NCI-H446 (cell line): ENCODE measurements at regions not wholly inside any gene's neighbourhood (a gene's known extent, or its start where the extent isn't known, plus 50 kb on each side); places are given as distances from the start of the nearest gene placed in this dataset.
"Not testable (repeated sequence)": the region's sequence is repeated elsewhere in the genome, so short reads cannot be mapped to it uniquely, and the experiment has no call there.

Experiments
- DNase-seq, 2 experiments: peaks; one replicate each; lab custom pipeline; 2025; lab: John Stamatoyannopoulos, UW

DNA sequence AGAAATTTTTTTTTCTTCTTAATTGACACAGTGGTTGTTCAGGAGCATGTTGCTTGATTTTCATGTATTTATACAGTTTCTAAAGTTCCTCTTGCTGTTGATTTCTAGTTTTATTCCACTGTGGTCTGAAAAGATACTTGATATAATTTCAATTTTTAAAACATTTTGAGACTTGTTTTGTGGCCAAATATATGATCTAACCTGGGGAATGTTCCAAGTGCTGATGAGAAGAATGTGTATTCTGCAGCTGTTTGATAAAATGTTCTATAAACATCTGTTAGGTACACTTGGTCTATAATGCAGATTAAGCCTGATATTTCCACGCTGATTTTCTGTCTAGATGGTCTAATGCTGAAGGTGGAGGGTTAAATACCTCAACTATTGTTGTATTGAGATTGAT lies 151.4 kb upstream of the IFNG-AS1 start:
- DNase-seq: no peak

DNA sequence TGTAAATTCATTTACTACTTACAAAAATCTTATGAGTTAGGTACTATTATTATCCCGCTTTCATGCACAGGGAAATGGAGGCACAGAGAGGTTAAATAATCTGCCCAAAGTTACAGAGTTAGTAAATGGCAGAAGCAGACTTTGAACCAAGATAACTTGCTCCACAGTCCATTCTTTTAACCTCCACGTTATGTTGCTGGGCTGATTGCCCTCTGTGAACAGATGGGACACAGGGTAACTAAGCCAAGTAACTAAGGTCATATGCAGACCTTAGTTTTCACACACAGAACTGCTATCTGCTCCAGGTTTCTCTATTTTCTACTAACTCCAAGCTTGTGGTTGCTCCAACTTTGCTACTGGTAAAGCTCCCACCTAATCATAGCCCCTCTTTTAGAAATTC lies 147.1 kb upstream of the IFNG-AS1 start:
- DNase-seq: no peak

GRCh38 chr12:67843257-67843656 lies 146.0 kb upstream of the IFNG-AS1 start:
- DNase-seq: no peak

- DNase-seq: no peak
Observed at GRCh38 chr12:67852701-67853100, 136.5 kb upstream of the IFNG-AS1 start.

- no peak for DNase-seq
Observed at GRCh38 chr12:67853204-67853603, 136.0 kb upstream of the IFNG-AS1 start.

DNA sequence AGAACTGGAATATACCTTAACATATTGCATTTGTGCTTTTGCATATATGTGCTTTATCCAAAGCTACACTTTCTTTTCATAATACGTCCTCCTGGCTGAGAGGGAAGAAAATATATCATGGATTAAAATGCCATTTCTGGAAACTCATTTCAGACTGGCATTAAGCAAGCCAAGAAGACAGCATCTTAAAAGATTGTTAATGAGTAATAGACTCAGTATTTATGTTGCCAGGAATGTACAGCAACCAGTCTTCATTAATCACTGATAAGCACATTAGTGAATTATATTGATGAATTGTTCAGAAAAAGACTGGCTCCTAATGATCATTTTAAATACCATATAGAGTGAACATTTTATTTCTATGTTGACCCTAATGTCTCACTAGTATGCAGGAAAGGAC lies 134.9 kb upstream of the IFNG-AS1 start:
- no peak for DNase-seq

GRCh38 chr12:67855103-67855502 lies 134.1 kb upstream of the IFNG-AS1 start:
- DNase-seq: no peak

DNA sequence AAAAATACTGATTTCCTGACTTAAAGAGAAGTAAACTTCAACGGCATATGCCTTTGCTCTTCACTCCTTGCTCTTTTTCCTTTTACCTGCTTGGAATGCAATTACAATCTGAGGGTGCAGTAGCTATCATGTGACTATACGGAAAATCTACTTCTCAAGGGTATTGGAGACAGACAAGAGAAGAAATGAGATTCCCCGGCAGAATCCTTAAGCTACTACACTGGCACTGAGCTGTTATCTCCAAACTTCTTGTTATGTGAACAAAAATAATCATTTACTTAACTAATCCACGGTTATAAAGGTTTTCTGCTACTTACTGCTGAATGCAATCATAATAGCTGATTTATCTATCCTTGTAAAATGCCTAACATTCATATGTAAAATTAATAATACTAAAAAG lies 118.0 kb upstream of the IFNG-AS1 start:
- DNase-seq: no peak

DNA sequence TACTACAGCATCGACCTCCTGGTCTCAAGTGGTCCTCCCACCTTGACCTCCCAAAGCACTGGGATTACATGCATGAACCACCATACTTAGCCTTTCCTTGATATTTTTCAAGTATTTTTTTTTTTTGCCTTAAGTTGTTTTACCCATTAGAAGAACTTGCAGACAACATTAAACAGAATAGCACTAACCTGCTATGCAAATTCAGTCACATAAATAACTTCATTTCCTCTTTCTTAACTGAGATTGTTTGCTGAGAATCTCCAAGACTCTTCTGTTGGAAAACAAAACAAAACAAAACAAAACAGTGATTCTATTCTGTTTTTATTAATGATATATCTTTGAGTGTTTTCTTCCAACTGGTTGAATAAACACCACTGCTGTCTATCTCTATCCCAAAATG lies 115.9 kb upstream of the IFNG-AS1 start:
- DNase-seq: no peak

DNA sequence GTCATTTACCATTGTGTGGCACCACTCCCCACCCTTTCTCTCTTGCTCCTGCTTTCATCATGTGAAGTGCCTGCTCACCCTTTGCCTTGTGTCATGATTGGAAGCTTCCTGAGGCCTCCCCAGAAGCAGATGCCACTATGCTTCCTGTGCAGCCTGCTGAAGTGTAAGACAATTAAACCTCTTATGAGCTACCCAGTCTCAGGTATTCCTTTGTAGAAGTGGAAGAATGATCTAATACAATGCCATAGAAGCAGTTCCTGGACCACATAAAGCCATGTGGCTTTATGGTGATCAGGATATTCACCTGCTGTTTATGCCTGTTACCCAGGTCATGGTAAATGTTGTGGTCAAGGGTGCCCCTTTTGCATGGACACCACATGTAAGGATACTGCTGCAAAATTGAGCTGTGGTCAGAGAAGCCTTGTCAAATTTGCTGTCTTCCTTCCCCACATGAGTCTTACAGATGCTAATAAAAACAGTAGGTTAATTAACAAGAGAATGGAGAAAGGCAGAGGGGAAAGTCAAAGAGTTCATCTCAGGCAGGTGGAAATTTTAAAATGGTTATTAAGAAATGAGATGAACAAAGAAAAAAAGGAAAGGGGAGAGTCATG lies 112.8 kb upstream of the IFNG-AS1 start:
- DNase-seq: no peak

DNA sequence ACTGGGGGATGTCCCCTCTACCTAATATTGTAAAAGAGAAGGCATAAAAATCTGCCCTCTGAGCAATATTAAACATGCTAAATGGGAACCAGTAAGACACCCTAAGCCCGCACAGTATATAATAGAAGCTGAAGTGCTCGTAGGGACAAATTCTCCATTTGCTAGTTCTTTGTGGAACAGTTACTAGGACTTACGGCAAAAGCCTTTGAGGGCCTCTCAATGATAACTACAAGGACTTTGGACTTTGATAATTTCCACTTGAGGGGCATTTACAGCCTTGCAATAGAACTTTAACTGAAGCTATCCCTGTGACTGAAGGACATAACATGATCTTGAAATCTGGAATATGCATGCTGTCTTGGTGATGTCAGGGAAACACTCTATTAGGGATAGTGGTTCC lies 111.5 kb upstream of the IFNG-AS1 start:
- no peak for DNase-seq

- no peak for DNase-seq
Observed at GRCh38 chr12:67879937-67880336, 109.3 kb upstream of the IFNG-AS1 start.

- no peak for DNase-seq
Observed at GRCh38 chr12:67881565-67881964, 107.7 kb upstream of the IFNG-AS1 start.

- no peak for DNase-seq
Observed at GRCh38 chr12:67884596-67884995, 104.7 kb upstream of the IFNG-AS1 start.

GRCh38 chr12:67885375-67886169 lies 103.7 kb upstream of the IFNG-AS1 start:
- no peak for DNase-seq

DNA sequence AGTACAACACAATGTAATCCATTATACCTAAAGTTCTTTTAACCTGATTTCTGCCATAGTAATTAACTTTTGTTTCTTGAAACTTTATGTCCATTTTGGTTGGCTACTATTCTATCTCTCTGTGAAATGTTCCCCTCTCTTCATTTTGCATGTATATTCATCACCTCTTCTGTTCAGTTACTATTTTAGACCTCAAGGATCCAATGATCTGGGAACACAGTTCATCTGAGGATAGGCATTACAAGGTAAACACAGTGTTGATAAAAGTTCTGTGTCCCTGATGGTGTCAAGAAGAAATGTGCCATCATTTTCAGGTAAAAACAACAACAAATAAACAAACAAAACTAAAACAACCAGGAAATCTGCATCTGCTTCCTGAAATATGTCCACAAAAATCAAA lies 102.2 kb upstream of the IFNG-AS1 start:
- no peak for DNase-seq

DNA sequence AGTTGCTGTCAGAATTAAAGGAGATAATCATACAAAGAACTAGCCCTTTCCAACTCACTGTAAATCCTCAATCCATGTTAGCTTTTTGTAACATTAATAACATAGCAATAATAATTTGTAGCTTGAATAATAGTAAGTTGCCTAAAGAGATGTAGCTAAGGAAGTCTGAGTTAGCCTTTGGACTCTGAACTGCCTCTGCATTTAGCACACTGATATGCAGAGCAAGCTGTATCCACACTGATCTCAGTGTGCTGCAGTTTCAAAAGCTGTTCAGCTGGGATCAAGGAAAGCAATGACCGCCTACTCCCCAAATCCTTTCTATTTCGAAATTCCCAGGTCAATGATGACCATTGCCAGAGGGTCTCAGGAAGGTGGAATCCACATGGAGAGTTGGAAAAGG lies 99.3 kb upstream of the IFNG-AS1 start:
- no peak for DNase-seq

DNA sequence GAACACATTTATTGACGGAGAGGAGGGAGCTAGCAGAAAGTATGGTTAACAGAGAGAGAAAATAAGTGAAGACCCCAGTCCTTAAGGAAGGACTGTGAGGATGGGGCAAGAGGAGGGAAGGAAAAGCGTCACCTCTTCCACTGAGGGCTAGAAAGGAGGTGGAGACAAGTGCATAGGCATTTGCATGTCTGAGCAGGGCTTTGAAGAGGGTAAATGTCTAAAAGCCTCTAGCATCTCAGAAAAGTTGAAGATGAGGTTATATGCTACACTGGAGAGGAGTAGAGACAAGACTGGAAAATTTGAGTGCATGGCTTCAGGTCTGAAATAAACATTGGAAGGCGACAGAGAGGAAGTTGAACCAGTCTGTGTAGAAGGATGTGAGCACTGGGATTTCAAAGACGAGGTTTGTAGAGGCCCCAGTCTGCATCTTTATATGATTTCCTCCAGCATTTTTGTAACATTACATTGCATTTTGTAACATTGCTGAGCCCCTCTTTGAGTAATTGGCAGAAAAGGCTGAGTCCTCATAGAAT lies 98.5 kb upstream of the IFNG-AS1 start:
- no peak for DNase-seq

DNA sequence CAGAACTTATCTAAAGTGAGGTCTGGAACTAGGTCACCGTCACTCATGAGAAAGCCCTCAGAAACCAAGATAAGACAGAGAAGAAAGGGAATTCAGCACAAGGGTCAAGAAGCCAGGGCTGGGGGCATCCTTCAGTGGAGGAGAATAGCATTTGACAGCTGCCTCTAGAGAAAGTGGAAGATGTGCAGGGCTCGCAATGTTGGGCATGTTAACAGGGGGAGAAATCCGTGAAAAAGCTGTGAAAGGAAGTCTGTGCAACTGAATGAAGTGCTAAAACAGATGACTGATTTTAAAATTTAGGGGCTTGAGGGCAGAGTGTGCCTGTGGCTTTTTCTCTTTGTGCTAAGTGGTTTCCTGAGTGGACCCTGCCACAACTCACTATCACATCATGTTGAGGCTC lies 97.7 kb upstream of the IFNG-AS1 start:
- no peak for DNase-seq

DNA sequence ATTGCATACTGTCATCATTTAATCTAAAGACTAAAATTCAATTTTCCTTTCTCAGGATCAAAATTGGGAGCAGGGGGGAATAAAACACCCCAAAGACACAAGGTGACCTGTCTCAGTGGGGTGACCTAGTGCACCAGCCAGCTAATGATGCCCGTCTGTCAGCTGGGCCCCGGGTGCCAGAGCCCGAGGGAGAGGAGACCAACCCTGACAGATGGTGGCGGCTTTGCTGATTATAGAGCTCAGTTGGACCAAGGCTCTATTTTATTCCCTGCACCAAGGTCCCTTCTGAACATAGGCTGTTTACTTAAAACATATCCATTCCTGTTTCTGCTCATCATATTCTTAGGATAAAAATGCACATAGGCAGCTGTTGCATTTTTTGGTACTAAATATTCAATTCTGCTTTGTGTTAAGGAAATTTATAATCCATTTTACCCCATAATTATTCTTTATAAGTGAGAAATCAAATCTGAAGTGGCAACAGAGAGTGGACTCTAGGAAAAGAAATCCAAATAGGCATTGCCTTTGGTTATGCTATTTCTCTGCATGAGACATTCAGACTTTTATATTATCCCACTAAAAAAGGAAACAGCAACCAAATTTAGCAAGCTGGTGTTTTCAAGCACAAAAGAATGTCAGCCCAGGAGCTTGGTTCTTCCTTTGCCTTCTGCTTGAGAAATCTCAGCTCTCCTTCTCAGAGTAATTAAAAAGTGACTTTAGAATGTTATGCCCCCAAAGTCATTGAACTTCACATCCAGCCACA lies 96.8 kb upstream of the IFNG-AS1 start:
- peak; percentile 8 to 76 for DNase-seq

DNA sequence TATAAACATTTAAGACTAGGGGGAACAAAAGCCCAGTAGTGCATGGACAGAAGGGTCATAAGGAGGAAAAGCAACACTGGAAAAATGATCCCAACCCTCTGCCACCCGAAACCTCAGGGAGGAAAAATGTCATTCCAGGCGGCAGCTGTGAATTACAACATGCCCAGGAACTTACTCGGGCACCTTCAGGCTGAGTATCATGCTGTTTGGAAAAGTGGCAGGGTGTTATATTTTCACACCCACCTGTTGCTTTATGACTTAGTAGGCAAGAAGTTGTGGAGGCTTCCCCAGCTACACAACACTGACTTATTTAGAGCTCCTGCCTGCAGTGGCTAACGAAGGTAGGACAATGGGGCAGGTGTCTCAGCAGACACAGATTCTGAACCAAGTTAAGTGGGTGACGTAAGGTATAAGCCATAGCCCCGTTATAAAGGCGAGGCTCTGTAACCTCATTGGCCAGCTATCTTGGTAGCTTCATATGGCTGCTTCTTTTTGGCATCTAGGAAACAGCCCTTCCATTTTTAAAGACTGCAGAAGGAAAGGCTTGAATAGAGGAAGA lies 96.1 kb upstream of the IFNG-AS1 start:
- DNase-seq: no peak

DNA sequence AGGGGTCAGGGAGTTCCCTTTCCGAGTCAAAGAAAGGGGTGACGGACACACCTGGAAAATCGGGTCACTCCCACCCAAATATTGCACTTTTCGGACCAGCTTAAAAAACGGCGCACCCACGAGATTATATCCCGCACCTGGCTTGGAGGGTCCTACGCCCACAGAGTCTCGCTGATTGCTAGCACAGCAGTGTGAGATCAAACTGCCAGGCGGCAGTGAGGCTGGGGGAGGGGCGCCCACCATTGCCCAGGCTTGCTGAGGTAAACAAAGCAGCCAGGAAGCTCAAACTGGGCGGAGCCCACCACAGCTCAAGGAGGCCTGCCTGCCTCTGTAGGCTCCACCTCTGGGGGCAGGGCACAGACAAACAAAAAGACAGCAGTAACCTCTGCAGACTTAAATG lies 88.8 kb upstream of the IFNG-AS1 start:
- DNase-seq: not testable (repeated sequence)
